Endothelial cell of umbilical vein (primary cell): ENCODE measurements at regions not wholly inside any gene's neighbourhood (a gene's known extent, or its start where the extent isn't known, plus 50 kb on each side); places are given as distances from the start of the nearest gene placed in this dataset.

ENCODE experiments used
- BruUV-seq: library from RNA; stranded (reverse); fragments of 400-500 nt; replicated peaks from 2 replicates; lab custom pipeline; 2021; lab: Mats Ljungman, UMichigan
- CTCF ChIA-PET: fragments of 300-600, 350-600 bp; sonication (Branson Sonifier 250); formaldehyde crosslinking; loops from one replicate; lab custom pipeline; 2021; ENCODE audit warnings: antibody characterized with exemption, inconsistent platforms; lab: Charles Lee
- POLR2A ChIA-PET: fragments of 300-600, 350-600 bp; sonication (Branson Sonifier 250); formaldehyde crosslinking; loops from one replicate; lab custom pipeline; 2021; ENCODE audit warnings: antibody characterized with exemption, inconsistent platforms; lab: Charles Lee
- DNase-seq: peaks from one replicate; pipeline ENCODE4 v3.0.0-alpha.2; 2011; ENCODE audit warnings: low read depth, low spot score
- FAIRE-seq: peaks from 2 replicates; lab custom pipeline; 2011; peaks lifted over from hg19 to GRCh38; lab: Jason Lieb, UNC
- H2AFZ ChIP-seq: 2 replicates; pipeline ENCODE4 v1.6.0; 2012; ENCODE audit warnings: low read depth, low read length, control low read depth, inconsistent platforms
- H3K27ac ChIP-seq: 2 replicates; pipeline ENCODE4 v1.5.1; 2011; ENCODE audit warnings: low read depth, mild to moderate bottlenecking, control low read depth, low read length, moderate library complexity; ENCODE audit not compliant: insufficient read depth
- H3K27me3 ChIP-seq, 2 experiments: 2 replicates each; pipeline versions ENCODE4 v1.6.0 to v1.6.1; 2011; ENCODE audit warnings: low read length in 2 of 2, mixed read lengths in 1 of 2; ENCODE audit not compliant: control insufficient read depth in 2 of 2, insufficient read depth in 2 of 2
- H3K36me3 ChIP-seq, 2 experiments: 2 replicates in 1 of 2; 3 replicates in 1 of 2; pipeline ENCODE4 v1.5.1; 2011; ENCODE audit warnings: low read length in 2 of 2, mild to moderate bottlenecking in 1 of 2, moderate library complexity in 1 of 2; ENCODE audit not compliant: control insufficient read depth in 2 of 2, insufficient read depth in 2 of 2; ENCODE audit errors: extremely low read depth in 1 of 2
- H3K4me1 ChIP-seq: 3 replicates; pipeline ENCODE4 v1.5.1; 2011; ENCODE audit warnings: mild to moderate bottlenecking, low read length; ENCODE audit not compliant: control insufficient read depth, insufficient read depth; ENCODE audit errors: extremely low read depth
- H3K4me2 ChIP-seq: 2 replicates; pipeline ENCODE4 v1.6.1; 2011; ENCODE audit warnings: low read length, control low read depth, mixed read lengths; ENCODE audit not compliant: insufficient read depth
- H3K4me3 ChIP-seq, 3 experiments: fragments of 200-600 bp in 1 of 3; sonication (generic), shearing (Covaris generic) in 1 of 3; replicated peaks in 1 of 3; 2 replicates each; pipeline ENCODE4 v1.5.1; 2011 to 2016; ENCODE audit warnings: control low read depth in 3 of 3, low read length in 3 of 3, mild to moderate bottlenecking in 2 of 3, inconsistent platforms in 1 of 3, low read depth in 1 of 3, moderate library complexity in 1 of 3; ENCODE audit not compliant: insufficient read depth in 1 of 3
- H3K79me2 ChIP-seq: 2 replicates; pipeline ENCODE4 v1.6.0; 2012; ENCODE audit warnings: low read length, inconsistent platforms; ENCODE audit not compliant: control insufficient read depth, insufficient read depth
- H3K9ac ChIP-seq: replicated peaks from 2 replicates; pipeline ENCODE3; 2011; ENCODE audit warnings: low read length, control low read depth; ENCODE audit not compliant: insufficient read depth; ENCODE audit errors: extremely low read depth
- H3K9me1 ChIP-seq: replicated peaks from 3 replicates; pipeline ENCODE4 v1.6.0; 2011; ENCODE audit warnings: mild to moderate bottlenecking, low read length; ENCODE audit not compliant: control insufficient read depth, insufficient read depth; ENCODE audit errors: extremely low read depth
- H3K9me3 ChIP-seq: replicated peaks from 2 replicates; pipeline ENCODE4 v1.5.1; 2012; ENCODE audit warnings: low read length, inconsistent platforms; ENCODE audit not compliant: control insufficient read depth, insufficient read depth
- H4K20me1 ChIP-seq: replicated peaks from 2 replicates; pipeline ENCODE3; 2011; ENCODE audit warnings: mild to moderate bottlenecking, low read length; ENCODE audit not compliant: control insufficient read depth, insufficient read depth; ENCODE audit errors: extremely low read depth
- EZH2 ChIP-seq: IDR thresholded peaks from 2 replicates; pipeline ENCODE4 v1.6.1; 2012; ENCODE audit warnings: borderline replicate concordance, low read depth, mild to moderate bottlenecking, moderate library complexity, low read length, inconsistent platforms; ENCODE audit not compliant: severe bottlenecking
- JUN ChIP-seq: IDR thresholded peaks from 2 replicates; pipeline ENCODE4 v1.6.1; 2011; ENCODE audit warnings: borderline replicate concordance, low read depth; ENCODE audit not compliant: insufficient read length, insufficient read depth
- MAX ChIP-seq: IDR thresholded peaks from 2 replicates; pipeline ENCODE4 v1.6.1; 2011; ENCODE audit not compliant: insufficient read depth, insufficient read length
- MYC ChIP-seq: IDR thresholded peaks from one replicate; pipeline ENCODE4 v1.6.1; 2011; ENCODE audit warnings: mild to moderate bottlenecking, low read depth, low read length
- POLR2A ChIP-seq: IDR thresholded peaks from 2 replicates; pipeline ENCODE4 v1.6.1; 2012; ENCODE audit warnings: low read depth, mild to moderate bottlenecking, control low read depth, low read length
- dilution Hi-C: fragments of 300-500 bp; cut with MboI; formaldehyde crosslinking; loops from one replicate; pipeline ENCODE4 v1.15.0; 2019; ENCODE audit warnings: low sequenced_read_pairs; ENCODE audit not compliant: extremely low pct_ligation_motif_present
- intact Hi-C: fragments of 100-400 bp; cut with micrococcal nuclease; formaldehyde crosslinking; loops from one replicate; pipeline ENCODE4 v1.10.0; 2022
- TF ChIP-seq, protein P1 (sequence below), 2 donors: IDR thresholded peaks; 1 replicate in 1 of 2; 2 replicates in 1 of 2; pipeline ENCODE4 v1.5.1; 2011; ENCODE audit warnings: low read length in 2 of 2, mild to moderate bottlenecking in 2 of 2, moderate library complexity in 2 of 2, control low read depth in 1 of 2, inconsistent platforms in 1 of 2, low read depth in 1 of 2; ENCODE audit not compliant: insufficient read depth in 1 of 2; ENCODE audit errors: extremely low read depth in 1 of 2

DNA sequence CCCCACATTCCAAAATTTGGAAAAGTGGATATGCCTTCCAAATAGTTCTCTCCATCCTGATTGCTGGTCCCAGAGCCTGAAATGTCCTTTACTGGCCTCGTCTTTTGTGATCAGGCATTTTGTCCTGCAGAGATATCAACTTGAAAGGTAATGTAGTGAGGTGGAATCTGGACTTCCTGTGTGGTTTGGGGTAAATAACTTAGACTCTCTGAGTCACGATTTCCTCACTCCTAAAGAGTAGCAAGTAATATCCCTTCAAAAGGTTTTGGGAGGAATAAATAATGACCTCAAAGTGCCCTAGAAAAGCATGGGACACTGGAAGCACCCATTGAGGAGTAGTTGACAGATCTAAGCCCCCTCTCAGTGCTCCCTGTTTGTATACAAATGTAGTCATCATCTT, 426.6 kb downstream of the OMA1 start:
- CTCF ChIA-PET: no interaction called here
- no peaks in the 10 kb centered on the region for H3K9me1 ChIP-seq
- DNase-seq: no peak
- H2AFZ ChIP-seq: no peak overlapping the region
- H3K4me2 ChIP-seq: no peak overlapping the region
- no peaks in the 10 kb centered on the region for H3K27me3 ChIP-seq
- POLR2A ChIA-PET: no interaction called here
- H3K4me3 ChIP-seq: no peak overlapping the region
- no peaks in the 10 kb centered on the region for H4K20me1 ChIP-seq
- H3K9ac ChIP-seq: no peak overlapping the region
- no peaks in the 10 kb centered on the region for H3K4me1 ChIP-seq
- no peak for TF ChIP-seq EZH2
- TF ChIP-seq, protein P1, sequence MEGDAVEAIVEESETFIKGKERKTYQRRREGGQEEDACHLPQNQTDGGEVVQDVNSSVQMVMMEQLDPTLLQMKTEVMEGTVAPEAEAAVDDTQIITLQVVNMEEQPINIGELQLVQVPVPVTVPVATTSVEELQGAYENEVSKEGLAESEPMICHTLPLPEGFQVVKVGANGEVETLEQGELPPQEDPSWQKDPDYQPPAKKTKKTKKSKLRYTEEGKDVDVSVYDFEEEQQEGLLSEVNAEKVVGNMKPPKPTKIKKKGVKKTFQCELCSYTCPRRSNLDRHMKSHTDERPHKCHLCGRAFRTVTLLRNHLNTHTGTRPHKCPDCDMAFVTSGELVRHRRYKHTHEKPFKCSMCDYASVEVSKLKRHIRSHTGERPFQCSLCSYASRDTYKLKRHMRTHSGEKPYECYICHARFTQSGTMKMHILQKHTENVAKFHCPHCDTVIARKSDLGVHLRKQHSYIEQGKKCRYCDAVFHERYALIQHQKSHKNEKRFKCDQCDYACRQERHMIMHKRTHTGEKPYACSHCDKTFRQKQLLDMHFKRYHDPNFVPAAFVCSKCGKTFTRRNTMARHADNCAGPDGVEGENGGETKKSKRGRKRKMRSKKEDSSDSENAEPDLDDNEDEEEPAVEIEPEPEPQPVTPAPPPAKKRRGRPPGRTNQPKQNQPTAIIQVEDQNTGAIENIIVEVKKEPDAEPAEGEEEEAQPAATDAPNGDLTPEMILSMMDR (IDR thresholded peaks at IDR 0.05; ENCODE audit: extremely low read depth in 1 of 2, insufficient read depth in 1 of 2, low read depth in 1 of 2, low read length in 2 of 2): no peak
- no peak for TF ChIP-seq POLR2A
- TF ChIP-seq MYC: no peak
- TF ChIP-seq JUN: no peak
- no peaks in the 10 kb centered on the region for H3K9me3 ChIP-seq
- H3K27ac ChIP-seq: no peak overlapping the region
- dilution Hi-C loops (no loop called here), intact Hi-C loops (no loop called here)
- H3K36me3 ChIP-seq: no peaks in the 10 kb centered on the region
- no peak for FAIRE-seq
- no TSS peak for BruUV-seq
- H3K79me2 ChIP-seq: no peaks in the 10 kb centered on the region

DNA sequence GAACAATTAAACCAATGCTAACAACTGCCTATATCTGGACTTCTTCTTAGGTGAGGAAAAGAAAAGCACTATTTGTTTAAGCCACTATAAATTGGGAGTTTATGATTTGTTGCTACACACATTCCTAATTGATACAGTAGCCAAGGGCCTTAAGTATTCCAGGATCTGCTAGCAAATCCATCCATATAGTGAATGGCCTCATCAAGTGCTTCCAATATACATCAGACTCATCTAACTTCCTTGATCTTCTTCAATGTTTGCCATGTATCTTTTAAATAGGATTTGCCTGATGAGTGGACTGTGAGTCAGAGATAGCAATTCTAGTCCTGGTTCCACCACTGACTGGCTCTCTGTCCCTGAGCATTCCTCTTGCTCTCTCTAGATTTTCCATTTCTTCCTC, 430.2 kb downstream of the OMA1 start:
- H3K4me2 ChIP-seq: no peak overlapping the region
- H3K4me3 ChIP-seq: no peak overlapping the region
- ChIA-PET POLR2A (no interaction called here), CTCF (no interaction called here)
- H3K79me2 ChIP-seq: no peaks in the 10 kb centered on the region
- H3K36me3 ChIP-seq: no peaks in the 10 kb centered on the region
- H3K4me1 ChIP-seq: no peaks in the 10 kb centered on the region
- no peak overlapping the region for H3K9ac ChIP-seq
- no TSS peak for BruUV-seq
- dilution Hi-C loops: no loop called here
- FAIRE-seq (no peak), DNase-seq (no peak)
- TF ChIP-seq, protein P1 (IDR thresholded peaks at IDR 0.05; ENCODE audit: extremely low read depth in 1 of 2, insufficient read depth in 1 of 2, low read depth in 1 of 2, low read length in 2 of 2): no peak
- TF ChIP-seq MAX (no peak), MYC (no peak), POLR2A (no peak)
- no peaks in the 10 kb centered on the region for H3K9me3 ChIP-seq
- H4K20me1 ChIP-seq: no peaks in the 10 kb centered on the region
- intact Hi-C loops: no loop called here
- H3K9me1 ChIP-seq: no peaks in the 10 kb centered on the region
- H2AFZ ChIP-seq: no peak overlapping the region
- no peak overlapping the region for H3K27ac ChIP-seq
- no peaks in the 10 kb centered on the region for H3K27me3 ChIP-seq
